ENCODE measurements at regions not wholly inside any gene's neighbourhood (a gene's known extent, or its start where the extent isn't known, plus 50 kb on each side); places are given as distances from the start of the nearest gene placed in this dataset.

DNA sequence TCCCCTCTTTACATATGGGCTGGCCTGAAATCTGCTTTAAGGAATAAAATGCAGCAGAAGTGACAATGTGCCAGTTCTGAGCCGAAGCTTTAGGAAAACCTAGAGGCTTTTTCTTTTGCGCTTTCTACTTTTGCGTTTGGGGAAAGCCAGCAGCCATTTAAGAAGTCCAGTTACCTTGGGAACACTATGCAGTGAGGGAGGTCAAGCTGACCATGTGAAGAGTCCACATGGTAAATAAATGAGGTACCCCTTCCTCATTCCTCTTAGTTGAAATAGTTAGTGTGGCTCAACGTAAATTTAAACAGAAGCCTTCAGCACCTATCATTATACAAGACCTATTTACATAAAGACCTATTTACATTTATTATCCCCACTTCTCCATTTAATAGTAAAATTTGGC is 78.5 kb downstream of the TFPI2 start:
- TF ChIP-seq, protein P1, sequence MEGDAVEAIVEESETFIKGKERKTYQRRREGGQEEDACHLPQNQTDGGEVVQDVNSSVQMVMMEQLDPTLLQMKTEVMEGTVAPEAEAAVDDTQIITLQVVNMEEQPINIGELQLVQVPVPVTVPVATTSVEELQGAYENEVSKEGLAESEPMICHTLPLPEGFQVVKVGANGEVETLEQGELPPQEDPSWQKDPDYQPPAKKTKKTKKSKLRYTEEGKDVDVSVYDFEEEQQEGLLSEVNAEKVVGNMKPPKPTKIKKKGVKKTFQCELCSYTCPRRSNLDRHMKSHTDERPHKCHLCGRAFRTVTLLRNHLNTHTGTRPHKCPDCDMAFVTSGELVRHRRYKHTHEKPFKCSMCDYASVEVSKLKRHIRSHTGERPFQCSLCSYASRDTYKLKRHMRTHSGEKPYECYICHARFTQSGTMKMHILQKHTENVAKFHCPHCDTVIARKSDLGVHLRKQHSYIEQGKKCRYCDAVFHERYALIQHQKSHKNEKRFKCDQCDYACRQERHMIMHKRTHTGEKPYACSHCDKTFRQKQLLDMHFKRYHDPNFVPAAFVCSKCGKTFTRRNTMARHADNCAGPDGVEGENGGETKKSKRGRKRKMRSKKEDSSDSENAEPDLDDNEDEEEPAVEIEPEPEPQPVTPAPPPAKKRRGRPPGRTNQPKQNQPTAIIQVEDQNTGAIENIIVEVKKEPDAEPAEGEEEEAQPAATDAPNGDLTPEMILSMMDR (conservative IDR thresholded peaks at IDR 0.05; ENCODE audit: low read depth, low read length), result no peak
- TF ChIP-seq EZH2 (IDR thresholded peaks at IDR 0.05; ENCODE audit: low read length, unreplicated experiment) (no peak), EZH2phosphoT487 (IDR thresholded peaks at IDR 0.05; ENCODE audit: borderline replicate concordance, low read length) (no peak)

All from PC-3 (cell line).